ENCODE measurements at regions not wholly inside any gene's neighbourhood (a gene's known extent, or its start where the extent isn't known, plus 50 kb on each side); places are given as distances from the start of the nearest gene placed in this dataset.

GRCh38 chr1:218673170-218673569, 328.0 kb downstream of the TGFB2 start:
- no peaks in the 10 kb centered on the region for H3K4me1 Mint-ChIP-seq
- Histone ChIP-seq H3K4me1 (ENCODE audit: insufficient read depth, low read length) (no peaks in the 10 kb centered on the region), H3K9me3 (ENCODE audit: low read length) (no peaks in the 10 kb centered on the region), H3K27ac (ENCODE audit: low read depth, low read length) (no peak overlapping the region), H3K4me3 (ENCODE audit: low read length) (no peak overlapping the region), H3K27me3 (ENCODE audit: insufficient read depth, low read length, poor library complexity, severe bottlenecking) (no peaks in the 10 kb centered on the region), H3K36me3 (ENCODE audit: insufficient read depth, low read length) (no peaks in the 10 kb centered on the region)
- POLR2A ChIA-PET: no interaction called here
- H3K9me3 Mint-ChIP-seq: peaks cover 3 to 16% (median 8%) of the 10 kb centered on the region in 5 donors
- DNase-seq: no peak
- no peaks in the 10 kb centered on the region for H3K36me3 Mint-ChIP-seq
- no peaks in the 10 kb centered on the region for H3K27me3 Mint-ChIP-seq
- CTCF ChIA-PET: no interaction called here
- no peak overlapping the region for H3K27ac Mint-ChIP-seq
- no peak overlapping the region for H3K4me3 Mint-ChIP-seq

- Mint-ChIP-seq H3K4me3 (no peak overlapping the region), H3K36me3 (no peaks in the 10 kb centered on the region), H3K27ac (no peak overlapping the region), H3K9me3 (peaks cover 3 to 16% (median 5%) of the 10 kb centered on the region in 5 donors), H3K4me1 (no peaks in the 10 kb centered on the region), H3K27me3 (no peaks in the 10 kb centered on the region)
- POLR2A ChIA-PET: no interaction called here
- H3K27ac ChIP-seq (ENCODE audit: low read depth, low read length): no peak overlapping the region
- DNase-seq: no peak
- H3K9me3 ChIP-seq (ENCODE audit: low read length): no peaks in the 10 kb centered on the region
- CTCF ChIA-PET: no interaction called here
- no peak overlapping the region for H3K4me3 ChIP-seq (ENCODE audit: low read length)
- H3K4me1 ChIP-seq (ENCODE audit: insufficient read depth, low read length): no peaks in the 10 kb centered on the region
- H3K27me3 ChIP-seq (ENCODE audit: insufficient read depth, low read length, poor library complexity, severe bottlenecking): no peaks in the 10 kb centered on the region
- H3K36me3 ChIP-seq (ENCODE audit: insufficient read depth, low read length): no peaks in the 10 kb centered on the region
Observed at GRCh38 chr1:218674280-218674773, 329.2 kb downstream of the TGFB2 start.

GRCh38 chr1:218677026-218677425, 331.9 kb downstream of the TGFB2 start:
- peaks cover 0 to 6% (median 0%) of the 10 kb centered on the region in 5 donors for H3K9me3 Mint-ChIP-seq
- no peaks in the 10 kb centered on the region for H3K4me1 Mint-ChIP-seq
- no peaks in the 10 kb centered on the region for H3K27me3 ChIP-seq (ENCODE audit: insufficient read depth, low read length, poor library complexity, severe bottlenecking)
- no peak overlapping the region for H3K27ac ChIP-seq (ENCODE audit: low read depth, low read length)
- H3K27ac Mint-ChIP-seq: no peak overlapping the region
- no peak overlapping the region for H3K4me3 Mint-ChIP-seq
- H3K4me1 ChIP-seq (ENCODE audit: insufficient read depth, low read length): no peaks in the 10 kb centered on the region
- POLR2A ChIA-PET: no interaction called here
- CTCF ChIA-PET: no interaction called here
- DNase-seq: no peak
- H3K36me3 Mint-ChIP-seq: no peaks in the 10 kb centered on the region
- H3K9me3 ChIP-seq (ENCODE audit: low read length): no peaks in the 10 kb centered on the region
- H3K4me3 ChIP-seq (ENCODE audit: low read length): no peak overlapping the region
- H3K36me3 ChIP-seq (ENCODE audit: insufficient read depth, low read length): no peaks in the 10 kb centered on the region
- H3K27me3 Mint-ChIP-seq: no peaks in the 10 kb centered on the region

DNA sequence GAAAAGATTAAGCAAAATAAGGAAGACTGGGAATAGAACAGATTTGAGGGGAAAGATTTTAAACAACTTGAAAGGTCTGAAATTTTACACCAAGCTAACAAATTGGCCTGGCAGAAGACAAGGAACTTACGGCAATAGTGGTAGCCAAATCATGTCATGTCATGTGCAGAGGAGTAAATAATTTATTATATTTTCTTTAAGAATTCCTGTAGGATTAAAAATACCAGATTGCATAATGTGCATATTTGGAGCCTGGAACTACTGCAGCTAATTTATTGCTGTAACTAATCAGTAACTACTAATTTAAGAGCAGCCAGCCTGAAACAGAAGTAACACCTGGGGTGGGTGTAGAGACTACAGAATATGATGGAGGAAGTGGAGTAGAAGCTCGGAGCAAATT, 334.3 kb downstream of the TGFB2 start:
- Histone ChIP-seq H3K4me3 (ENCODE audit: low read length) (no peak overlapping the region), H3K27ac (ENCODE audit: low read depth, low read length) (no peak overlapping the region), H3K4me1 (ENCODE audit: insufficient read depth, low read length) (no peaks in the 10 kb centered on the region), H3K27me3 (ENCODE audit: insufficient read depth, low read length, poor library complexity, severe bottlenecking) (no peaks in the 10 kb centered on the region), H3K36me3 (ENCODE audit: insufficient read depth, low read length) (no peaks in the 10 kb centered on the region), H3K9me3 (ENCODE audit: low read length) (no peaks in the 10 kb centered on the region)
- no peaks in the 10 kb centered on the region for H3K4me1 Mint-ChIP-seq
- DNase-seq: no peak
- no peaks in the 10 kb centered on the region for H3K27me3 Mint-ChIP-seq
- H3K9me3 Mint-ChIP-seq: peaks cover 0 to 6% (median 0%) of the 10 kb centered on the region in 5 donors
- POLR2A ChIA-PET: no interaction called here
- CTCF ChIA-PET: no interaction called here
- no peaks in the 10 kb centered on the region for H3K36me3 Mint-ChIP-seq
- no peak overlapping the region for H3K27ac Mint-ChIP-seq
- H3K4me3 Mint-ChIP-seq: no peak overlapping the region

GRCh38 chr1:218679988-218680748, 335.0 kb downstream of the TGFB2 start:
- H3K9me3 ChIP-seq (ENCODE audit: low read length): no peaks in the 10 kb centered on the region
- no peak overlapping the region for H3K4me3 ChIP-seq (ENCODE audit: low read length)
- ChIA-PET POLR2A (no interaction called here), CTCF (no interaction called here)
- H3K4me1 ChIP-seq (ENCODE audit: insufficient read depth, low read length): no peaks in the 10 kb centered on the region
- no peaks in the 10 kb centered on the region for H3K36me3 ChIP-seq (ENCODE audit: insufficient read depth, low read length)
- no peak overlapping the region for H3K27ac Mint-ChIP-seq
- peaks cover 0 to 11% (median 0%) of the 10 kb centered on the region in 5 donors for H3K9me3 Mint-ChIP-seq
- H3K4me1 Mint-ChIP-seq: no peaks in the 10 kb centered on the region
- H3K27me3 Mint-ChIP-seq: no peaks in the 10 kb centered on the region
- no peak for DNase-seq
- no peaks in the 10 kb centered on the region for H3K27me3 ChIP-seq (ENCODE audit: insufficient read depth, low read length, poor library complexity, severe bottlenecking)
- H3K27ac ChIP-seq (ENCODE audit: low read depth, low read length): no peak overlapping the region
- no peak overlapping the region for H3K4me3 Mint-ChIP-seq
- H3K36me3 Mint-ChIP-seq: no peaks in the 10 kb centered on the region

GRCh38 chr1:218683242-218683641, 338.1 kb downstream of the TGFB2 start:
- Mint-ChIP-seq H3K4me1 (no peaks in the 10 kb centered on the region), H3K36me3 (no peaks in the 10 kb centered on the region), H3K9me3 (peaks cover 0 to 5% (median 0%) of the 10 kb centered on the region in 5 donors), H3K27me3 (no peaks in the 10 kb centered on the region), H3K27ac (no peak overlapping the region), H3K4me3 (no peak overlapping the region)
- Histone ChIP-seq H3K9me3 (ENCODE audit: low read length) (no peaks in the 10 kb centered on the region), H3K36me3 (ENCODE audit: insufficient read depth, low read length) (no peaks in the 10 kb centered on the region), H3K4me3 (ENCODE audit: low read length) (no peak overlapping the region), H3K27ac (ENCODE audit: low read depth, low read length) (no peak overlapping the region), H3K27me3 (ENCODE audit: insufficient read depth, low read length, poor library complexity, severe bottlenecking) (no peaks in the 10 kb centered on the region), H3K4me1 (ENCODE audit: insufficient read depth, low read length) (no peaks in the 10 kb centered on the region)
- no peak for DNase-seq
- ChIA-PET CTCF (no interaction called here), POLR2A (no interaction called here)

DNA sequence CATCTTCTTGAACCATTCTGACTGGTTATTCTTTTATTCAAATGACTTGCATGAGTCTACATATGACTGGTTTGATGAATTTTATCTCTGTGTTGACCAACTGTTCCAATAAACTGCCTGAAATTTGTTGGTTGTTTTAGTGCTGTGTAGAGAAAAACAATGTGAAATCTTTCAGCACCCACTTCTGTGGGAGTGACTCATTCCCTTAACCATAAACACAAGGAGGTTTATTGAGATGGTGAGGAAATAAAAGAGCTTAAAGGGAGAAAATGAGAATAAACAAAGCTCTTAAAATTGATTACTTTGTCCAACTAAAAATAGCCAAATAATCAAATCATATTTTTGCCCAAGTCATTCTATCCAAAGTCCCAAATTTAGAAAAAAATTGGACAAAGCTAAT, 341.1 kb downstream of the TGFB2 start:
- ChIA-PET POLR2A (no interaction called here), CTCF (no interaction called here)
- Mint-ChIP-seq H3K4me3 (no peak overlapping the region), H3K4me1 (no peaks in the 10 kb centered on the region), H3K36me3 (no peaks in the 10 kb centered on the region), H3K27me3 (no peaks in the 10 kb centered on the region), H3K9me3 (peaks cover 0 to 5% (median 0%) of the 10 kb centered on the region in 5 donors), H3K27ac (no peak overlapping the region)
- Histone ChIP-seq H3K27me3 (ENCODE audit: insufficient read depth, low read length, poor library complexity, severe bottlenecking) (no peaks in the 10 kb centered on the region), H3K4me3 (ENCODE audit: low read length) (no peak overlapping the region), H3K9me3 (ENCODE audit: low read length) (no peaks in the 10 kb centered on the region), H3K27ac (ENCODE audit: low read depth, low read length) (no peak overlapping the region), H3K36me3 (ENCODE audit: insufficient read depth, low read length) (no peaks in the 10 kb centered on the region), H3K4me1 (ENCODE audit: insufficient read depth, low read length) (no peaks in the 10 kb centered on the region)
- DNase-seq: no peak

DNA sequence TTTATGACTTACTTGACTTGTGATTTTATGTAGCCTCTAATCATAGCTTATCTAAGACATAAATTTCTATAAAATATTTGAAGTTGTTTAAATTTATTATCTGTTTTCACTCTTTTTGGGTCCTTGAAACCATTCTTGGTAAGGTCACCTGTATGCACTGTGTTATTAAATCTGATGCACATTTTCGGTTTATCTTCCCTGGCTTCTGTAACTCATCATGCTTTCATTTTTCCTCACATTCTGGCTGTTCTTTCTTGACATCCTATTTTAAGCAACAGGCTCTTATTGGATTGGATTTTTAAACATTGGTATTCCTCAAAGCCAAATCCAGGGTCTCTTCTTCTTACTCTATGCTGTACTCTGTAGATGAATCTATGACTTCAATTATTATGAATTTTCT, 341.6 kb downstream of the TGFB2 start:
- CTCF ChIA-PET: no interaction called here
- no peaks in the 10 kb centered on the region for H3K4me1 Mint-ChIP-seq
- H3K27ac Mint-ChIP-seq: no peak overlapping the region
- Histone ChIP-seq H3K4me3 (ENCODE audit: low read length) (no peak overlapping the region), H3K27me3 (ENCODE audit: insufficient read depth, low read length, poor library complexity, severe bottlenecking) (no peaks in the 10 kb centered on the region), H3K9me3 (ENCODE audit: low read length) (no peaks in the 10 kb centered on the region), H3K4me1 (ENCODE audit: insufficient read depth, low read length) (no peaks in the 10 kb centered on the region), H3K36me3 (ENCODE audit: insufficient read depth, low read length) (no peaks in the 10 kb centered on the region), H3K27ac (ENCODE audit: low read depth, low read length) (no peak overlapping the region)
- no peaks in the 10 kb centered on the region for H3K27me3 Mint-ChIP-seq
- peaks cover 0 to 5% (median 0%) of the 10 kb centered on the region in 5 donors for H3K9me3 Mint-ChIP-seq
- H3K4me3 Mint-ChIP-seq: no peak overlapping the region
- H3K36me3 Mint-ChIP-seq: no peaks in the 10 kb centered on the region
- POLR2A ChIA-PET: no interaction called here
- no peak for DNase-seq
